Progenitor cell of endocrine pancreas (in vitro differentiated cells): ENCODE measurements at regions not wholly inside any gene's neighbourhood (a gene's known extent, or its start where the extent isn't known, plus 50 kb on each side); places are given as distances from the start of the nearest gene placed in this dataset.

ENCODE experiments used
- DNase-seq: peaks from one replicate; pipeline ENCODE4 v3.0.0; 2021; ENCODE audit warnings: low spot score; ENCODE audit not compliant: unreplicated experiment
- H3K27ac Mint-ChIP-seq: 2 replicates; pipeline ENCODE4 v1.8.0; 2021; ENCODE audit warnings: mild to moderate bottlenecking, moderate library complexity, mixed read lengths
- H3K27me3 Mint-ChIP-seq: 2 replicates; pipeline ENCODE4 v1.8.0; 2021; ENCODE audit warnings: mixed read lengths
- H3K36me3 Mint-ChIP-seq: 2 replicates; pipeline ENCODE4 v1.8.0; 2022; ENCODE audit warnings: mixed read lengths; ENCODE audit not compliant: insufficient read depth
- H3K4me1 Mint-ChIP-seq: 2 replicates; pipeline ENCODE4 v1.8.0; 2021; ENCODE audit warnings: low read depth, mixed read lengths
- H3K4me3 Mint-ChIP-seq: 2 replicates; pipeline ENCODE4 v1.8.0; 2021; ENCODE audit warnings: low read depth, mild to moderate bottlenecking, moderate library complexity, mixed read lengths
- H3K9me3 Mint-ChIP-seq: 2 replicates; pipeline ENCODE4 v1.8.0; 2021; ENCODE audit warnings: low read depth, mixed read lengths
- CTCF ChIP-seq: fragments of 200-600 bp; sonication (generic); IDR thresholded peaks from one replicate; pipeline ENCODE4 v1.5.0; 2021; ENCODE audit warnings: antibody characterized with exemption, mild to moderate bottlenecking; ENCODE audit not compliant: unreplicated experiment

DNA sequence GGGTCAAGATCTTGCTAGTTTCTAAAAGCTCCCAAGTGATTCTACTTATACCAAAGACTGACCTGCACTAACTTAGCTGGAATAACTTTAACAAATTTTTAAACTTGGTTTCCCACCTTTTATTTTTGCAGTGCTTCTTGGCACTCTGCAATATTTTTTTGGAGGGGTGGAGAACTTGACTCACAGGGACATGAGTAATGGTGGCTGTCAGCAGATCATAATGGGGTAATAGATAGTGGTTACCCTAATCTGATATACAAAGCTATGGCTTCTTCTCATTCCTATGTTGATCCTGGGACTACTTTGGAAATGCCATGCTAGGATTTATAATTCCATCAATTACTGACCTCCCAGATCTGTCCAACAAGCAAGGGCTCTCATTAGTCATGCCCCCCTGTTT lies 295.7 kb downstream of the GPAT3 start:
- peaks cover 24% of the 10 kb centered on the region for H3K4me1 Mint-ChIP-seq
- no peaks in the 10 kb centered on the region for H3K27me3 Mint-ChIP-seq
- peaks cover 8% of the 10 kb centered on the region for H3K9me3 Mint-ChIP-seq
- no peak for DNase-seq
- no peak for TF ChIP-seq CTCF
- no peaks in the 10 kb centered on the region for H3K36me3 Mint-ChIP-seq
- no peak overlapping the region for H3K27ac Mint-ChIP-seq
- H3K4me3 Mint-ChIP-seq = no peak overlapping the region

DNA sequence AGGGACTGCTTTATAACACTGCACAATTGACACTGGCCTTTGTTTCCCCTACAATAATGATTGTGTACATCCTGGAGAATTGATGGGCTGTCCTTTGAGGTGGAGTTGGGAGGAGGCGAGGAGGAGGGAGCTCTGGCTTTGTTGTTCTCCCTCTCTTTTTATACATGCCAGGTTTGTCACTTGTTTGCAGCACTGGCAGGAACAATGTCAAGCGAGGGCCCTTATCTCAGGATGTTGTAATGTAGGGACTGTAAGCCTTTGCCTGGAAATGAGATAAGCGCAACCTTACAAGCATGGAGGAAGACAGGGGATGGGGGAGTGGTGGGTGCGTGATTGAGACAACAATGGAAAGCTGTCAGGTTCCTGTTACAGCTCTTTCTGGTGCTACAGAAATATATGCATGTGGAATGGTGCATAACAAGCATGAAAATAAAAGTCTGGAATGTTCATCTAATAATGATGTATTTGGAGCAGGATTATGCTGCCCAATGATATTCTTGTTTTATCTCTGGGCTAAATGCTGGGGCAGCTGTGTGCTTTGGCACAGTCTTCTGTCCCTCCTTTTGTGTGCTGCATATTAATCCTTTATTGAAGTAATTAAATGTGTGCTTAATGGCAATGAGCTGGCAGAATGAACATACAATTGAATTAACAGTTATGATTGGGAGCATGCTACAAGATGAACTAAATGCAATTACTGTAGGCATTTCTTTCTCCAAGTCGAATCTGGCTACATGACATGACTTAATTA lies 294.4 kb downstream of the GPAT3 start:
- H3K9me3 Mint-ChIP-seq = peaks cover 13% of the 10 kb centered on the region
- H3K4me1 Mint-ChIP-seq = peaks cover 24% of the 10 kb centered on the region
- no peak for TF ChIP-seq CTCF
- no peak overlapping the region for H3K27ac Mint-ChIP-seq
- H3K36me3 Mint-ChIP-seq = no peaks in the 10 kb centered on the region
- no peak overlapping the region for H3K4me3 Mint-ChIP-seq
- DNase-seq = no peak
- H3K27me3 Mint-ChIP-seq = no peaks in the 10 kb centered on the region

- Mint-ChIP-seq H3K36me3 (no peaks in the 10 kb centered on the region), H3K27me3 (no peaks in the 10 kb centered on the region), H3K4me3 (no peak overlapping the region), H3K4me1 (peaks cover 24% of the 10 kb centered on the region), H3K9me3 (peaks cover 18% of the 10 kb centered on the region), H3K27ac (no peak overlapping the region)
- DNase-seq = no peak
- TF ChIP-seq CTCF = no peak
These were observed 292.7 kb downstream of the GPAT3 start for GRCh38 chr4:83828601-83829000.

GRCh38 chr4:83821493-83821892 lies 285.6 kb downstream of the GPAT3 start:
- H3K4me1 Mint-ChIP-seq = no peaks in the 10 kb centered on the region
- no peak overlapping the region for H3K27ac Mint-ChIP-seq
- peaks cover 2% of the 10 kb centered on the region for H3K36me3 Mint-ChIP-seq
- DNase-seq = no peak
- no peak overlapping the region for H3K4me3 Mint-ChIP-seq
- no peak for TF ChIP-seq CTCF
- no peaks in the 10 kb centered on the region for H3K27me3 Mint-ChIP-seq
- H3K9me3 Mint-ChIP-seq = peaks cover 25% of the 10 kb centered on the region

DNA sequence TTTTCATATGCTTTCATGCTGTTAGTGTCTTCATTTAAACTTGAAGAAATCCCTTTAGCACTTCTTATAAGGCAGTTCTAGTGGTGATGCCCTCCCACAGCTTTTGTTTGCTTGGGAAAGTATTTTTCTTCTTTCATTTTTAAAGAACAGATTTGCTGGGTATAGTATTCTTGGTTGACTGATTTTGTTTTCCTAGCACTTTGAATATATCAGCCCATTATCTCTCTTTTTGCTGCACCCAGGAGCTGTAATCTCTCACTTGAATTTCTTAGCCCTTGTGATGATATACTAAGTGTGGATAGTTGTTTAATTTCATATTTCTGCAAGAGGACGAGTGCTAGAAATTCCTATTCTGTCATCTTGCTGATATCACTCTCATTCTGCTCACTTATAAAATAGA lies 283.7 kb downstream of the GPAT3 start:
- TF ChIP-seq CTCF = no peak
- Mint-ChIP-seq H3K4me3 (no peak overlapping the region), H3K36me3 (peaks cover 2% of the 10 kb centered on the region), H3K27ac (no peak overlapping the region), H3K27me3 (no peaks in the 10 kb centered on the region), H3K4me1 (no peaks in the 10 kb centered on the region), H3K9me3 (peaks cover 17% of the 10 kb centered on the region)
- no peak for DNase-seq
